IMR-90 (cell line): ENCODE measurements at regions not wholly inside any gene's neighbourhood (a gene's known extent, or its start where the extent isn't known, plus 50 kb on each side); places are given as distances from the start of the nearest gene placed in this dataset.

Source experiments
- POLR2A ChIP-seq: IDR thresholded peaks from 2 replicates; pipeline ENCODE4 v1.6.1; 2012; ENCODE audit warnings: mild to moderate bottlenecking, low read depth, low read length
- TF ChIP-seq, protein P1 (sequence below): conservative IDR thresholded peaks from 2 replicates; pipeline ENCODE4 v1.5.1; 2012; ENCODE audit warnings: mild to moderate bottlenecking, low read depth, low read length, improper control_type of control experiment

- TF ChIP-seq POLR2A, result no peak
- TF ChIP-seq, protein P1, sequence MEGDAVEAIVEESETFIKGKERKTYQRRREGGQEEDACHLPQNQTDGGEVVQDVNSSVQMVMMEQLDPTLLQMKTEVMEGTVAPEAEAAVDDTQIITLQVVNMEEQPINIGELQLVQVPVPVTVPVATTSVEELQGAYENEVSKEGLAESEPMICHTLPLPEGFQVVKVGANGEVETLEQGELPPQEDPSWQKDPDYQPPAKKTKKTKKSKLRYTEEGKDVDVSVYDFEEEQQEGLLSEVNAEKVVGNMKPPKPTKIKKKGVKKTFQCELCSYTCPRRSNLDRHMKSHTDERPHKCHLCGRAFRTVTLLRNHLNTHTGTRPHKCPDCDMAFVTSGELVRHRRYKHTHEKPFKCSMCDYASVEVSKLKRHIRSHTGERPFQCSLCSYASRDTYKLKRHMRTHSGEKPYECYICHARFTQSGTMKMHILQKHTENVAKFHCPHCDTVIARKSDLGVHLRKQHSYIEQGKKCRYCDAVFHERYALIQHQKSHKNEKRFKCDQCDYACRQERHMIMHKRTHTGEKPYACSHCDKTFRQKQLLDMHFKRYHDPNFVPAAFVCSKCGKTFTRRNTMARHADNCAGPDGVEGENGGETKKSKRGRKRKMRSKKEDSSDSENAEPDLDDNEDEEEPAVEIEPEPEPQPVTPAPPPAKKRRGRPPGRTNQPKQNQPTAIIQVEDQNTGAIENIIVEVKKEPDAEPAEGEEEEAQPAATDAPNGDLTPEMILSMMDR, result no peak
These were observed 243.7 kb upstream of the DPYD start for GRCh38 chr1:98164509-98164908.
